ENCODE measurements at regions not wholly inside any gene's neighbourhood (a gene's known extent, or its start where the extent isn't known, plus 50 kb on each side); places are given as distances from the start of the nearest gene placed in this dataset.

DNA sequence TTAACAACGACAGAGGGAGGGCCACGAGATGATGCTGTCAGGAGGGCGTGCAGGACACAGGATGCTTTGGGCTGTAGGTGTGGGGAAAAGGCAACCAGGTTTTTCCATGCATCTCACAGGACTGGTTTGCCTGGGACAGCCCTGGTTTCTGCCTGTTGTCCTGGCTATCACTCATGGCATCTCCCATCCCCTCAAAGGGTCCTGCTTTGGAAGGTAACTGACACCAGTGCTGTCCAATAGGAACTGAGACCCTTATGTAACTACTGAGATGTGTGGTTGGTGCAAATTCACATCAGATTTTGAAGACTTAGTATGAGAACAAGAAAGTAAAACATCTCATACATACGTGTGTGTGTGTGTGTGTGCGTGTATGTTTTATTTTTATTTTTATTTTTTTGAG is 144.2 kb downstream of the URI1 start:
- no peaks in the 10 kb centered on the region for H4K20me1 ChIP-seq (ENCODE audit: control insufficient read depth, insufficient read depth, low read depth, low read length)
- H3K4me2 ChIP-seq (ENCODE audit: low read length), result no peak overlapping the region
- H3K36me3 ChIP-seq (ENCODE audit: control insufficient read depth, low read length), result no peaks in the 10 kb centered on the region
- no peaks in the 10 kb centered on the region for H3F3A ChIP-seq (ENCODE audit: control insufficient read depth, insufficient read depth)
- no peak overlapping the region for H3K27ac ChIP-seq (ENCODE audit: low read depth, low read length)
- H3K79me2 ChIP-seq (ENCODE audit: control insufficient read depth, low read length), result no peaks in the 10 kb centered on the region
- no peaks in the 10 kb centered on the region for H3K27me3 ChIP-seq (ENCODE audit: control insufficient read depth, low read length)
- no peaks in the 10 kb centered on the region for H3K9me3 ChIP-seq (ENCODE audit: control insufficient read depth, insufficient read depth, low read length)
- no peak for TF ChIP-seq EZH2phosphoT487 (IDR thresholded peaks at IDR 0.05; ENCODE audit: borderline replicate concordance, low read length)
- TF ChIP-seq, protein P1, sequence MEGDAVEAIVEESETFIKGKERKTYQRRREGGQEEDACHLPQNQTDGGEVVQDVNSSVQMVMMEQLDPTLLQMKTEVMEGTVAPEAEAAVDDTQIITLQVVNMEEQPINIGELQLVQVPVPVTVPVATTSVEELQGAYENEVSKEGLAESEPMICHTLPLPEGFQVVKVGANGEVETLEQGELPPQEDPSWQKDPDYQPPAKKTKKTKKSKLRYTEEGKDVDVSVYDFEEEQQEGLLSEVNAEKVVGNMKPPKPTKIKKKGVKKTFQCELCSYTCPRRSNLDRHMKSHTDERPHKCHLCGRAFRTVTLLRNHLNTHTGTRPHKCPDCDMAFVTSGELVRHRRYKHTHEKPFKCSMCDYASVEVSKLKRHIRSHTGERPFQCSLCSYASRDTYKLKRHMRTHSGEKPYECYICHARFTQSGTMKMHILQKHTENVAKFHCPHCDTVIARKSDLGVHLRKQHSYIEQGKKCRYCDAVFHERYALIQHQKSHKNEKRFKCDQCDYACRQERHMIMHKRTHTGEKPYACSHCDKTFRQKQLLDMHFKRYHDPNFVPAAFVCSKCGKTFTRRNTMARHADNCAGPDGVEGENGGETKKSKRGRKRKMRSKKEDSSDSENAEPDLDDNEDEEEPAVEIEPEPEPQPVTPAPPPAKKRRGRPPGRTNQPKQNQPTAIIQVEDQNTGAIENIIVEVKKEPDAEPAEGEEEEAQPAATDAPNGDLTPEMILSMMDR (IDR thresholded peaks at IDR 0.05; ENCODE audit: low read depth, low read length, poor library complexity, severe bottlenecking), result no peak
- no peak overlapping the region for H3K4me3 ChIP-seq (ENCODE audit: low read length)
- no peaks in the 10 kb centered on the region for H3K9me2 ChIP-seq (replicated peaks; ENCODE audit: control insufficient read depth, low read length)
- H3K4me1 ChIP-seq (ENCODE audit: control insufficient read depth, low read length), result no peaks in the 10 kb centered on the region

DNA sequence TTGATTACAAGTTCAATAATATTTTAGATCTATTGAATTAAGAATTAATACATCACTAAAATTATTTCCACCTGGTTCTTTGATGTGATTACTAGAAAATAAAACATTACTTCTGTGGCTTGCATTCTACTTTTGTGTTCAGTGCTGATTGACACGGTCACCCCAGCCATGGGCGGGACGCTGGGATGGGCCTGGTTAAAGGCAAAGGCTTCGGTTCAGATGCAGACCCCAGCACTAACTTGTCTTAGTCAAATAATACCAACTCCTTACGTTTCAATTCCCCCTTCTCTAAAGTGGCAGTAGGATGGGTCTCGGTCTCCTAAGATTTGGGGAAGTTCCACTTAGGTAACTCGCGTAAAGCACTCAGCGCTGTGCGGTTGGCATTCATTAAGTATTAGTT is 144.9 kb downstream of the URI1 start:
- no peaks in the 10 kb centered on the region for H3K9me3 ChIP-seq (ENCODE audit: control insufficient read depth, insufficient read depth, low read length)
- no peaks in the 10 kb centered on the region for H3K36me3 ChIP-seq (ENCODE audit: control insufficient read depth, low read length)
- no peaks in the 10 kb centered on the region for H3K9me2 ChIP-seq (replicated peaks; ENCODE audit: control insufficient read depth, low read length)
- H3K4me3 ChIP-seq (ENCODE audit: low read length), result no peak overlapping the region
- no peaks in the 10 kb centered on the region for H3F3A ChIP-seq (ENCODE audit: control insufficient read depth, insufficient read depth)
- H4K20me1 ChIP-seq (ENCODE audit: control insufficient read depth, insufficient read depth, low read depth, low read length), result no peaks in the 10 kb centered on the region
- no peaks in the 10 kb centered on the region for H3K27me3 ChIP-seq (ENCODE audit: control insufficient read depth, low read length)
- H3K27ac ChIP-seq (ENCODE audit: low read depth, low read length), result no peak overlapping the region
- no peaks in the 10 kb centered on the region for H3K4me1 ChIP-seq (ENCODE audit: control insufficient read depth, low read length)
- H3K4me2 ChIP-seq (ENCODE audit: low read length), result no peak overlapping the region
- TF ChIP-seq, protein P1 (IDR thresholded peaks at IDR 0.05; ENCODE audit: low read depth, low read length, poor library complexity, severe bottlenecking), result no peak
- no peak for TF ChIP-seq EZH2phosphoT487 (IDR thresholded peaks at IDR 0.05; ENCODE audit: borderline replicate concordance, low read length)
- no peaks in the 10 kb centered on the region for H3K79me2 ChIP-seq (ENCODE audit: control insufficient read depth, low read length)

DNA sequence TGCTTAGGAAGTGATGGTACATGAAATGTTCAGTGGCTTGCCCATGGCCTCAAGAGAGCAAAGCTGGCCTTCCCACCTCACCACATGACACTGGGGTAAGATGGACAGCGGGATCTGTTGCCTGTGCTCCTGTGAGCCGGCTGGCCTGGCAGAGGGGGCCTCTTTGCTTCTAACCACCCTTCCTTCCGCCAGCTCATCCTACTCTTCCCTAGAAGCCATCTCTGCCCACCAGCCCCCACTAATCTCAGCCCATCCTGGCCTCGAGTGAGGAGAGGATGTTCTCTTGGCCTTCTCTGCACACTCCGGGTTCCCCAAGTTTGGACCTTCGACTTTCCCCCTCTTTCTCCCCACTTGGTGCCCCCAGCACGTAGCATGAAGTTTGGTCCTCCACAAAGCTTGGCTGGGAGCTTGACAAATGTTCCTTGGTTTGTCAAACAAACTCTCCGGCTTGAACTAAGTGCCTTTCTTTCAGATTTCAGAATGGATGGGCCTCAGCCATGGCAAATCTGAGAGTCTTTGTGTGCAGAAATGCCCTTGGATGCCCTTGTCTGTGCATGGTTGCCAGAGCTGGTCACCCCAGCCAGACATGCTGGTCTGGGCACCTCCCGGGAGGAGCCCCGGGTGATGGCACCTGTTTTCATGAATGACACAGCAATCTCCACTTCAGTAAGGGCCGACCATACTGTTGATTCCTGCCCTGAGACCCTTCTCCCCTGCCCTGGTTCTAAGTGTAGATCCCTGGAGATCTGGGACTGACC is 145.5 kb downstream of the URI1 start:
- H4K20me1 ChIP-seq (ENCODE audit: control insufficient read depth, insufficient read depth, low read depth, low read length), result no peaks in the 10 kb centered on the region
- no peak overlapping the region for H3K4me2 ChIP-seq (ENCODE audit: low read length)
- H3K79me2 ChIP-seq (ENCODE audit: control insufficient read depth, low read length), result no peaks in the 10 kb centered on the region
- H3K4me3 ChIP-seq (ENCODE audit: low read length), result no peak overlapping the region
- no peak overlapping the region for H3K27ac ChIP-seq (ENCODE audit: low read depth, low read length)
- no peaks in the 10 kb centered on the region for H3K27me3 ChIP-seq (ENCODE audit: control insufficient read depth, low read length)
- H3K9me2 ChIP-seq (replicated peaks; ENCODE audit: control insufficient read depth, low read length), result no peaks in the 10 kb centered on the region
- H3K36me3 ChIP-seq (ENCODE audit: control insufficient read depth, low read length), result no peaks in the 10 kb centered on the region
- no peaks in the 10 kb centered on the region for H3K9me3 ChIP-seq (ENCODE audit: control insufficient read depth, insufficient read depth, low read length)
- H3K4me1 ChIP-seq (ENCODE audit: control insufficient read depth, low read length), result no peaks in the 10 kb centered on the region
- TF ChIP-seq, protein P1 (IDR thresholded peaks at IDR 0.05; ENCODE audit: low read depth, low read length, poor library complexity, severe bottlenecking), result no peak
- no peak for TF ChIP-seq EZH2phosphoT487 (IDR thresholded peaks at IDR 0.05; ENCODE audit: borderline replicate concordance, low read length)
- H3F3A ChIP-seq (ENCODE audit: control insufficient read depth, insufficient read depth), result no peaks in the 10 kb centered on the region

Measured in DOHH2 (cell line).